Panc1 (cell line): ENCODE measurements at regions not wholly inside any gene's neighbourhood (a gene's known extent, or its start where the extent isn't known, plus 50 kb on each side); places are given as distances from the start of the nearest gene placed in this dataset.

Source experiments
- ATAC-seq: fragments of 200-7000 bp; cut with Tn5 transposase; 2 replicates; pipeline ENCODE4 v1.9.1; 2020; ENCODE audit warnings: mild to moderate bottlenecking, moderate library complexity
- BruUV-seq: library from RNA; stranded (reverse); fragments of 400-500 nt; replicated peaks from 2 replicates; lab custom pipeline; 2021; lab: Mats Ljungman, UMichigan
- CTCF ChIA-PET: fragments of 300-600 bp; sonication (Branson Sonifier 250); formaldehyde crosslinking; loops from one replicate; lab custom pipeline; 2022; ENCODE audit warnings: antibody characterized with exemption; lab: Charles Lee
- POLR2A ChIA-PET: fragments of 300-600 bp; sonication (Branson Sonifier 250); formaldehyde crosslinking; loops from one replicate; lab custom pipeline; 2022; ENCODE audit warnings: antibody characterized with exemption; lab: Charles Lee
- DNase-seq: peaks from one replicate; pipeline ENCODE4 v3.0.0-alpha.2; 2010; ENCODE audit warnings: low read depth, low spot score
- H3K27ac ChIP-seq: 2 replicates; pipeline ENCODE4 v1.5.1; 2011; ENCODE audit warnings: mild to moderate bottlenecking, low read length, inconsistent platforms
- H3K27me3 ChIP-seq: fragments of 200-500 bp; sonication (Bioruptor generic); 2 replicates; pipeline ENCODE4 v1.6.0; 2014; ENCODE audit warnings: low read length, inconsistent platforms; ENCODE audit not compliant: control insufficient read depth, insufficient read depth
- H3K36me3 ChIP-seq: fragments of 200-500 bp; sonication (Bioruptor generic); 2 replicates; pipeline ENCODE4 v1.5.1; 2014; ENCODE audit warnings: inconsistent platforms, mild to moderate bottlenecking, low read length, moderate library complexity; ENCODE audit not compliant: control insufficient read depth, insufficient read depth
- H3K4me1 ChIP-seq: 2 replicates; pipeline ENCODE4 v1.5.1; 2011; ENCODE audit warnings: inconsistent platforms, mild to moderate bottlenecking, low read length, moderate library complexity; ENCODE audit not compliant: control insufficient read depth, insufficient read depth
- H3K4me3 ChIP-seq, 2 experiments: 2 replicates each; pipeline ENCODE4 v1.5.1; 2011 to 2012; ENCODE audit warnings: low read depth in 2 of 2, low read length in 2 of 2, mild to moderate bottlenecking in 2 of 2, inconsistent platforms in 1 of 2, moderate library complexity in 1 of 2
- H3K9me3 ChIP-seq: fragments of 200-500 bp; sonication (Bioruptor generic); 2 replicates; pipeline ENCODE4 v1.5.1; 2014; ENCODE audit warnings: low read depth, mild to moderate bottlenecking, inconsistent platforms, low read length, moderate library complexity; ENCODE audit not compliant: control insufficient read depth, insufficient read depth
- CTCF ChIP-seq: fragments of 450-650 bp; IDR thresholded peaks from 2 replicates; pipeline ENCODE4 v1.5.1; 2017; ENCODE audit warnings: mild to moderate bottlenecking
- POLR2AphosphoS5 ChIP-seq: IDR thresholded peaks from 2 replicates; pipeline ENCODE4 v1.6.1; 2012; ENCODE audit warnings: mild to moderate bottlenecking, low read depth, low read length, moderate library complexity
- REST ChIP-seq, 2 experiments: IDR thresholded peaks; 2 replicates each; pipeline ENCODE4 v1.6.1; 2011 to 2012; ENCODE audit warnings: low read depth in 2 of 2, control low read depth in 1 of 2, low read length in 1 of 2, mild to moderate bottlenecking in 1 of 2, moderate library complexity in 1 of 2; ENCODE audit not compliant: insufficient read depth in 1 of 2
- SIN3A ChIP-seq: IDR thresholded peaks from 2 replicates; pipeline ENCODE4 v1.6.1; 2012; ENCODE audit warnings: low read depth, mild to moderate bottlenecking, low read length, moderate library complexity, borderline replicate concordance; ENCODE audit not compliant: insufficient read depth
- TCF7L2 ChIP-seq: IDR thresholded peaks from 2 replicates; pipeline ENCODE4 v1.6.1; 2011; ENCODE audit warnings: mild to moderate bottlenecking, low read depth, low read length, inconsistent platforms
- in situ Hi-C: cut with HindIII; loops from 2 replicates; pipeline ENCODE4 v1.10.0; 2016; ENCODE audit warnings: low sequenced_read_pairs, low pct_unique_long_range_greater_than_20kb
- intact Hi-C: fragments of 100-400 bp; cut with micrococcal nuclease; formaldehyde crosslinking; loops from one replicate; pipeline ENCODE4 v1.10.0; 2022; ENCODE audit not compliant: unreplicated experiment

- DNase-seq = peak; percentile 1
- peaks cover 2% of the 10 kb centered on the region; the same call in 1 of the 2 replicates for H3K27me3 ChIP-seq
- no peaks in the 10 kb centered on the region for H3K4me1 ChIP-seq
- no TSS peak for BruUV-seq
- no peak overlapping the region for H3K4me3 ChIP-seq
- H3K9me3 ChIP-seq = no peaks in the 10 kb centered on the region
- intact Hi-C loops (loop anchor here (1.0 to 5.0 kb wide), 3 partner anchors 105 to 256 kb away; partner anchors contain the start of gene TSPAN6), in situ Hi-C loops (no loop called here)
- H3K27ac ChIP-seq = no peak overlapping the region
- POLR2A ChIA-PET = no interaction called here
- ATAC-seq = peak; percentile 62; the same call in 1 of the 2 replicates
- TF ChIP-seq CTCF (peak; percentile 67; the same call in 1 of the 2 replicates), POLR2AphosphoS5 (no peak), SIN3A (no peak), TCF7L2 (no peak)
- H3K36me3 ChIP-seq = no peaks in the 10 kb centered on the region; the same call in 1 of the 2 replicates
- CTCF ChIA-PET = interaction anchor here (0.5 to 0.7 kb wide), 3 partner anchors 97 to 159 kb away, joined by 3 to 13 read pairs (median 5); no protein-coding TSS in a partner anchor
Measured at GRCh38 chrX:100512471-100512870, 72.3 kb upstream of the TNMD start.

GRCh38 chrX:100494646-100495370 lies 84.7 kb upstream of the PCDH19 start:
- in situ Hi-C loops (no loop called here), intact Hi-C loops (no loop called here)
- Histone ChIP-seq H3K4me3 (no peak overlapping the region), H3K27me3 (no peaks in the 10 kb centered on the region), H3K27ac (no peak overlapping the region), H3K36me3 (no peaks in the 10 kb centered on the region), H3K9me3 (no peaks in the 10 kb centered on the region), H3K4me1 (no peaks in the 10 kb centered on the region)
- no peak for TF ChIP-seq REST (IDR thresholded peaks at IDR 0.05; ENCODE audit: insufficient read depth in 1 of 2, low read depth in 2 of 2, low read length in 1 of 2)
- no peak for TF ChIP-seq POLR2AphosphoS5
- BruUV-seq = no TSS peak
- ATAC-seq (no peak), DNase-seq (no peak)
- CTCF ChIA-PET = no interaction called here
- POLR2A ChIA-PET = no interaction called here

- H3K27ac ChIP-seq = no peak overlapping the region
- TF ChIP-seq POLR2AphosphoS5 = no peak
- no peak for TF ChIP-seq TCF7L2
- TF ChIP-seq REST (IDR thresholded peaks at IDR 0.05; ENCODE audit: insufficient read depth in 1 of 2, low read depth in 2 of 2, low read length in 1 of 2) = no peak
- TF ChIP-seq CTCF = no peak
- no peak for TF ChIP-seq SIN3A
- DNase-seq (no peak), ATAC-seq (no peak)
- intact Hi-C loops = no loop called here
- POLR2A ChIA-PET = no interaction called here
- no peaks in the 10 kb centered on the region for H3K4me1 ChIP-seq
- no peaks in the 10 kb centered on the region for H3K27me3 ChIP-seq
- H3K4me3 ChIP-seq = no peak overlapping the region
- H3K36me3 ChIP-seq = no peaks in the 10 kb centered on the region
- no TSS peak for BruUV-seq
- in situ Hi-C loops = no loop called here
- H3K9me3 ChIP-seq = no peaks in the 10 kb centered on the region
- CTCF ChIA-PET = no interaction called here
Measured at GRCh38 chrX:100491174-100491573, 81.1 kb upstream of the PCDH19 start.
